SK-N-SH (cell line): ENCODE measurements at regions not wholly inside any gene's neighbourhood (a gene's known extent, or its start where the extent isn't known, plus 50 kb on each side); places are given as distances from the start of the nearest gene placed in this dataset.

Source experiments
- CTCF ChIA-PET: fragments of 300-600, 350-600 bp; formaldehyde crosslinking; extraction: SDS; loops from one replicate; lab custom pipeline; 2021; lab: Yijun Ruan, JAX
- POLR2A ChIA-PET: fragments of 350-600 bp; sonication (Branson Sonifier 250); formaldehyde crosslinking; extraction: SDS; loops from one replicate; lab custom pipeline; 2020; ENCODE audit warnings: antibody characterized with exemption, inconsistent platforms; lab: Yijun Ruan, JAX
- DNase-seq: peaks from one replicate; pipeline ENCODE4 v3.0.0; 2012
- H2AFZ ChIP-seq: fragments of 200-600 bp; sonication (generic); 2 replicates; pipeline ENCODE4 v1.8.1; 2016; ENCODE audit warnings: antibody characterized with exemption, mild to moderate bottlenecking, low read depth
- H3F3A ChIP-seq: fragments of 200-600 bp; sonication (generic); replicated peaks from 2 replicates; pipeline ENCODE3; 2016; ENCODE audit warnings: antibody characterized with exemption, mild to moderate bottlenecking; ENCODE audit not compliant: insufficient read depth
- H3K27ac ChIP-seq, 2 experiments: fragments of 200-500 bp in 1 of 2; fragments of 200-600 bp in 1 of 2; sonication (Bioruptor generic) in 1 of 2; sonication (generic), shearing (Covaris generic) in 1 of 2; 2 replicates each; pipeline versions ENCODE4 v1.5.1 to v1.6.1; 2014 to 2016; ENCODE audit warnings: low read depth in 2 of 2, inconsistent platforms in 1 of 2, low read length in 1 of 2, mild to moderate bottlenecking in 1 of 2, mixed read lengths in 1 of 2
- H3K27me3 ChIP-seq: fragments of 200-600 bp; sonication (generic), shearing (Covaris generic); 2 replicates; pipeline ENCODE4 v1.6.1; 2016; ENCODE audit warnings: mixed run types; ENCODE audit not compliant: insufficient read depth
- H3K36me3 ChIP-seq, 2 experiments: fragments of 200-500 bp in 1 of 2; fragments of 200-600 bp in 1 of 2; sonication (Bioruptor generic) in 1 of 2; sonication (generic) in 1 of 2; replicated peaks in 1 of 2; 2 replicates each; pipeline versions ENCODE3 to v1.5.1; 2014 to 2016; ENCODE audit warnings: low read length in 1 of 2, mild to moderate bottlenecking in 1 of 2; ENCODE audit not compliant: insufficient read depth in 2 of 2, control insufficient read depth in 1 of 2
- H3K4me1 ChIP-seq, 2 experiments: fragments of 200-500 bp in 1 of 2; fragments of 200-600 bp in 1 of 2; sonication (Bioruptor generic) in 1 of 2; sonication (generic), shearing (Covaris generic) in 1 of 2; 2 replicates each; pipeline versions ENCODE4 v1.5.1 to v1.6.1; 2014 to 2016; ENCODE audit warnings: low read depth in 1 of 2, low read length in 1 of 2, mixed run types in 1 of 2; ENCODE audit not compliant: insufficient read depth in 2 of 2, control insufficient read depth in 1 of 2
- H3K4me2 ChIP-seq: fragments of 200-600 bp; sonication (generic), shearing (Covaris generic); 2 replicates; pipeline ENCODE4 v1.6.1; 2017; ENCODE audit warnings: mixed run types
- H3K4me3 ChIP-seq, 2 experiments: fragments of 200-500 bp in 1 of 2; fragments of 200-600 bp in 1 of 2; sonication (Bioruptor generic) in 1 of 2; sonication (generic), shearing (Covaris generic) in 1 of 2; 2 replicates each; pipeline versions ENCODE4 v1.5.1 to v1.8.1; 2014 to 2016; ENCODE audit warnings: low read depth in 2 of 2, inconsistent platforms in 1 of 2, low read length in 1 of 2, mild to moderate bottlenecking in 1 of 2, mixed read lengths in 1 of 2, moderate library complexity in 1 of 2
- H3K79me2 ChIP-seq: fragments of 200-600 bp; sonication (generic); 2 replicates; pipeline ENCODE4 v1.8.1; 2017; ENCODE audit warnings: mild to moderate bottlenecking; ENCODE audit not compliant: insufficient read depth
- H3K9ac ChIP-seq: fragments of 200-600 bp; sonication (generic); 2 replicates; pipeline ENCODE4 v1.6.1; 2017; ENCODE audit warnings: mixed run types
- H3K9me2 ChIP-seq: fragments of 200-600 bp; sonication (generic); 2 replicates; pipeline ENCODE4 v1.6.1; 2017; ENCODE audit warnings: mixed run types
- H3K9me3 ChIP-seq: fragments of 200-600 bp; sonication (generic); 2 replicates; pipeline ENCODE4 v1.6.1; 2017; ENCODE audit warnings: mixed run types, mild to moderate bottlenecking, moderate library complexity
- H4K20me1 ChIP-seq: fragments of 200-600 bp; sonication (generic); 2 replicates; pipeline ENCODE4 v1.6.1; 2017; ENCODE audit warnings: mild to moderate bottlenecking, mixed run types; ENCODE audit not compliant: insufficient read depth
- EZH2phosphoT487 ChIP-seq: fragments of 200-600 bp; sonication (generic); IDR thresholded peaks from 2 replicates; pipeline ENCODE4 v1.6.1; 2017; ENCODE audit warnings: low read depth, mixed run types, mild to moderate bottlenecking, antibody characterized with exemption, moderate library complexity, borderline replicate concordance
- FOXJ3 ChIP-seq: sonication (generic); formaldehyde crosslinking; IDR thresholded peaks from 2 replicates; pipeline ENCODE4 v1.5.1; 2020; ENCODE audit warnings: mild to moderate bottlenecking, missing genetic modification reagents
- FOXM1 ChIP-seq: IDR thresholded peaks from 2 replicates; pipeline ENCODE4 v1.4.0; 2012; ENCODE audit warnings: low read depth, mild to moderate bottlenecking
- MAX ChIP-seq: IDR thresholded peaks from 2 replicates; pipeline ENCODE4 v1.4.0; 2012; ENCODE audit warnings: low read depth
- REST ChIP-seq: IDR thresholded peaks from 2 replicates; pipeline ENCODE4 v1.6.1; 2012; ENCODE audit warnings: mild to moderate bottlenecking, low read depth, low read length, moderate library complexity
- SMC3 ChIP-seq: IDR thresholded peaks from 2 replicates; pipeline ENCODE4 v1.6.1; 2012; ENCODE audit warnings: low read depth, low read length, improper control_type of control experiment
- USF2 ChIP-seq: fragments of 150-350 bp; IDR thresholded peaks from 2 replicates; pipeline ENCODE4 v1.6.1; 2017; ENCODE audit warnings: antibody characterized with exemption, low read length, low read depth, borderline replicate concordance
- YY1 ChIP-seq: IDR thresholded peaks from 2 replicates; pipeline ENCODE4 v1.4.0; 2012; ENCODE audit warnings: low read depth, mild to moderate bottlenecking
- ZBTB33 ChIP-seq: IDR thresholded peaks from 2 replicates; pipeline ENCODE4 v1.4.0; 2012; ENCODE audit warnings: low read depth, borderline replicate concordance
- WGBS: methylation state at CpG from one replicate; pipeline ENCODE4 v1.1.6; 2017; ENCODE audit warnings: low lambda C conversion rate; 5-methylcytosine and 5-hydroxymethylcytosine counted together

- ChIA-PET CTCF (no interaction called here), POLR2A (no interaction called here)
- Histone ChIP-seq H3K9me2 (no peaks in the 10 kb centered on the region), H2AFZ (no peak overlapping the region), H3K4me2 (no peak overlapping the region), H4K20me1 (no peaks in the 10 kb centered on the region), H3K9me3 (no peaks in the 10 kb centered on the region), H3K27ac (no peak overlapping the region), H3K79me2 (no peaks in the 10 kb centered on the region), H3F3A (no peaks in the 10 kb centered on the region), H3K27me3 (no peaks in the 10 kb centered on the region), H3K4me1 (peaks cover 3 to 14% of the 10 kb centered on the region in 2 experiments; a peak in 3 of 4 replicates), H3K9ac (no peak overlapping the region), H3K36me3 (no peaks in the 10 kb centered on the region), H3K4me3 (no peak overlapping the region)
- DNase-seq: no peak
- TF ChIP-seq FOXM1 (no peak), YY1 (no peak), REST (no peak), MAX (no peak), SMC3 (no peak), USF2 (no peak), EZH2phosphoT487 (no peak), ZBTB33 (no peak)
Measured at GRCh38 chr5:74248576-74248975, 392.0 kb downstream of the ENC1 start.

- H3K4me3 ChIP-seq: no peak overlapping the region
- no peaks in the 10 kb centered on the region; a peak in 2 of 4 replicates for H3K4me1 ChIP-seq
- TF ChIP-seq FOXJ3 (CRISPR knock-in tag): no peak
- H3K4me2 ChIP-seq: no peak overlapping the region
- no peaks in the 10 kb centered on the region for H3F3A ChIP-seq
- H4K20me1 ChIP-seq: no peaks in the 10 kb centered on the region
- POLR2A ChIA-PET: no interaction called here
- DNase-seq: no peak
- H3K27ac ChIP-seq: no peak overlapping the region
- no peak overlapping the region for H2AFZ ChIP-seq
- CTCF ChIA-PET: no interaction called here
- WGBS: 94% methylated on average over 3 of the region's 3 CpGs
- no peaks in the 10 kb centered on the region for H3K9me2 ChIP-seq
- no peaks in the 10 kb centered on the region for H3K36me3 ChIP-seq
- no peak overlapping the region for H3K9ac ChIP-seq
- H3K79me2 ChIP-seq: no peaks in the 10 kb centered on the region
- H3K27me3 ChIP-seq: no peaks in the 10 kb centered on the region
- H3K9me3 ChIP-seq: no peaks in the 10 kb centered on the region
Measured at GRCh38 chr5:74244406-74244805, 396.1 kb downstream of the ENC1 start.
